KMS-11 (cell line): ENCODE measurements at regions not wholly inside any gene's neighbourhood (a gene's known extent, or its start where the extent isn't known, plus 50 kb on each side); places are given as distances from the start of the nearest gene placed in this dataset.

Source experiments
- H2AFZ ChIP-seq: fragments of 200-600 bp; sonication (generic); 2 replicates; pipeline ENCODE4 v1.6.1; 2016; ENCODE audit warnings: antibody characterized with exemption, mixed run types, low read depth
- H3K27ac ChIP-seq: fragments of 200-600 bp; sonication (generic); 2 replicates; pipeline ENCODE4 v1.6.1; 2016; ENCODE audit warnings: mild to moderate bottlenecking, mixed run types
- H3K27me3 ChIP-seq: fragments of 200-600 bp; sonication (generic); 2 replicates; pipeline ENCODE4 v1.6.1; 2017; ENCODE audit warnings: mild to moderate bottlenecking, low read depth, mixed run types, moderate library complexity; ENCODE audit not compliant: insufficient read depth
- H3K36me3 ChIP-seq: fragments of 200-600 bp; sonication (generic); 2 replicates; pipeline ENCODE4 v1.6.1; 2017; ENCODE audit warnings: mild to moderate bottlenecking, mixed run types; ENCODE audit not compliant: insufficient read depth
- H3K4me1 ChIP-seq: fragments of 200-600 bp; sonication (generic); 2 replicates; pipeline ENCODE4 v1.6.1; 2016; ENCODE audit warnings: mild to moderate bottlenecking, low read depth, mixed run types; ENCODE audit not compliant: poor library complexity, severe bottlenecking
- H3K4me2 ChIP-seq: fragments of 200-600 bp; sonication (generic); 2 replicates; pipeline ENCODE4 v1.7.0; 2016; ENCODE audit warnings: mild to moderate bottlenecking, mixed run types
- H3K4me3 ChIP-seq: fragments of 200-600 bp; sonication (generic); IDR thresholded peaks from 2 replicates; pipeline ENCODE4 v1.6.1; 2017; ENCODE audit warnings: low read depth, low read length, mixed read lengths; ENCODE audit not compliant: insufficient read depth
- H3K79me2 ChIP-seq: fragments of 200-600 bp; sonication (generic); 2 replicates; pipeline ENCODE4 v1.6.1; 2016; ENCODE audit warnings: low read depth, mixed run types; ENCODE audit not compliant: insufficient read depth
- H3K9ac ChIP-seq: fragments of 200-600 bp; sonication (generic); 2 replicates; pipeline ENCODE4 v1.6.1; 2016; ENCODE audit warnings: mild to moderate bottlenecking, mixed run types
- H4K20me1 ChIP-seq: fragments of 200-600 bp; sonication (generic); 2 replicates; pipeline ENCODE4 v1.6.1; 2016; ENCODE audit warnings: mild to moderate bottlenecking, mixed run types; ENCODE audit not compliant: insufficient read depth
- CTCF ChIP-seq: fragments of 200-600 bp; sonication (generic); conservative IDR thresholded peaks from 2 replicates; pipeline ENCODE4 v1.6.1; 2017; ENCODE audit warnings: low read depth, mild to moderate bottlenecking, antibody characterized with exemption, low read length, moderate library complexity, mixed read lengths

GRCh38 chr1:82258887-82259286 is 458.2 kb downstream of the ADGRL2 start:
- no peaks in the 10 kb centered on the region for H4K20me1 ChIP-seq
- H2AFZ ChIP-seq: no peak overlapping the region
- H3K36me3 ChIP-seq: no peaks in the 10 kb centered on the region
- no peak overlapping the region for H3K4me3 ChIP-seq
- no peak overlapping the region for H3K4me2 ChIP-seq
- no peaks in the 10 kb centered on the region for H3K79me2 ChIP-seq
- no peak overlapping the region for H3K27ac ChIP-seq
- no peaks in the 10 kb centered on the region for H3K4me1 ChIP-seq
- H3K27me3 ChIP-seq: no peaks in the 10 kb centered on the region
- no peak overlapping the region for H3K9ac ChIP-seq
- TF ChIP-seq CTCF: no peak

- no peak overlapping the region for H2AFZ ChIP-seq
- no peaks in the 10 kb centered on the region for H4K20me1 ChIP-seq
These were observed 445.3 kb downstream of the ADGRL2 start for GRCh38 chr1:82246050-82246449.

GRCh38 chr1:82245345-82246014 is 444.7 kb downstream of the ADGRL2 start:
- no peaks in the 10 kb centered on the region for H3K4me1 ChIP-seq
- no peaks in the 10 kb centered on the region for H4K20me1 ChIP-seq
- no peak overlapping the region for H3K9ac ChIP-seq
- H3K4me2 ChIP-seq: no peak overlapping the region
- no peak overlapping the region for H3K27ac ChIP-seq
- no peaks in the 10 kb centered on the region for H3K36me3 ChIP-seq
- H3K27me3 ChIP-seq: no peaks in the 10 kb centered on the region
- H3K79me2 ChIP-seq: no peaks in the 10 kb centered on the region
- TF ChIP-seq CTCF: no peak
- no peak overlapping the region for H2AFZ ChIP-seq
- H3K4me3 ChIP-seq: no peak overlapping the region

More at GRCh38 chr1:82246050-82246449, 445.3 kb downstream of the ADGRL2 start:
- Histone ChIP-seq H3K36me3 (no peaks in the 10 kb centered on the region), H3K4me1 (no peaks in the 10 kb centered on the region), H3K9ac (no peak overlapping the region), H3K4me3 (no peak overlapping the region), H3K27me3 (no peaks in the 10 kb centered on the region), H3K4me2 (no peak overlapping the region), H3K79me2 (no peaks in the 10 kb centered on the region), H3K27ac (no peak overlapping the region)
- TF ChIP-seq CTCF: no peak

GRCh38 chr1:82240571-82240970 is 439.8 kb downstream of the ADGRL2 start:
- Histone ChIP-seq H3K4me1 (no peaks in the 10 kb centered on the region), H3K27ac (no peak overlapping the region), H3K36me3 (no peaks in the 10 kb centered on the region), H3K27me3 (no peaks in the 10 kb centered on the region), H3K4me3 (no peak overlapping the region), H2AFZ (no peak overlapping the region), H3K79me2 (no peaks in the 10 kb centered on the region), H3K4me2 (no peak overlapping the region), H4K20me1 (no peaks in the 10 kb centered on the region), H3K9ac (no peak overlapping the region)
- TF ChIP-seq CTCF: no peak
